ENCODE measurements at regions not wholly inside any gene's neighbourhood (a gene's known extent, or its start where the extent isn't known, plus 50 kb on each side); places are given as distances from the start of the nearest gene placed in this dataset.

DNA sequence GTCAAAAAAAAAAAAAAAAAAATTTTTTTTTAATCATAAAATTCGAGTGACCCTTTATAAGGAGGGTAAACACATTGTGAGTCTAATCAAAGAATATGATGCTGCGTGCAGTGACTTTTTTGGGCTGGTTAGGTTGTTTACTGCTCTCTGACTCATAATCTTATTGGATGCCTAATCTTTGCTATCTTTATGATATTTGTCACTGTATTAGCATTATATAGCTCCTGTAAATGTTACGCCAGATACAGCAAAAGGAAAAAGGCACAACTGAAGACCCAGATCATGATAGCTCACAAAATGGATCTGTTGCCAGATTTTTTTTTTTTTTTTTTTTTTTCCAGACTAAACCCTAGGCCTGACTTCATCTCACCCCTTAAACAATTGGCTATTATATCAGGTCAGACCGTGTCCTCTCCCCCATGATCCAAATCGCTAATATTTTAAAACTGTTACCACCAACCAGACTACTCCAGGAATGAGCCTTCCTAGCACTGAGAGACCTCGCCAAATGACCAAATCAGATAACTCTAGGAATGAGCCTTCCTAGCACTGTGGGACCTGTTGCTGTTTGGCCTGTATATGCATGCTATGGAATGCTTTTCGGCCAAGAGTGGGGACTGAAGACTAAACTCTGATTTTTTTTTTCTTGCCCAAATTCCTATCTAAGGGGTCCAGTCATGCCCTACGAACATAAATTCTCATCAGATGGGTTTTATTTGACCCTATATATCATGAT lies 131.7 kb upstream of the MYO10 start:
- POLR2A ChIA-PET: no interaction called here

DNA sequence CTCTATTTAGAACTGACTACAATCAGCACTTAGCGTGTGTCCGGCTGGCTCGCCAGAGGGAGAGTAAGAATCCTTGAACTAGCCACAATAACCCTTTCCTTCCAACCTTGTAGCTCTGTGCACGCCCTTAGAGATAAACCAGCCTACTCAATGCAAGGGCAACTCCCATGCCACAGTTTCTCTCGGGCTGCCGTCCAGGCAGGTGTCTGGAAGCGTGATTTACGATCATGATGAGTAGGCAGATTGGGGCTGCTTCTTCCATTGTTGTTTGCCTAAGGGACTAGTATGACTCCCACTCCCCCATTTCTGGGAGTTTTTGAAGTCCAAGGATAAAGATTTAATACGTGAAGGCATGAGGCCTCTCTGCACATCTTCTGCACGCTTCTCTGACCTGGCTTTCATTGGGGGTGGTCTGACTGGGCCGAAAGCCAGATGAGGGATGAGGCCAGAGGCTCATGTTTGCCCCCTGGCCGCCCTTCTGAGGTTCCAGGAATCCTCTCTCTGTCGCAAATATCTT lies 134.0 kb upstream of the MYO10 start:
- no peak for DNase-seq (ENCODE audit: extremely low spot score)
- POLR2A ChIA-PET: no interaction called here
- CTCF ChIA-PET: no interaction called here
- TF ChIP-seq, protein P1, sequence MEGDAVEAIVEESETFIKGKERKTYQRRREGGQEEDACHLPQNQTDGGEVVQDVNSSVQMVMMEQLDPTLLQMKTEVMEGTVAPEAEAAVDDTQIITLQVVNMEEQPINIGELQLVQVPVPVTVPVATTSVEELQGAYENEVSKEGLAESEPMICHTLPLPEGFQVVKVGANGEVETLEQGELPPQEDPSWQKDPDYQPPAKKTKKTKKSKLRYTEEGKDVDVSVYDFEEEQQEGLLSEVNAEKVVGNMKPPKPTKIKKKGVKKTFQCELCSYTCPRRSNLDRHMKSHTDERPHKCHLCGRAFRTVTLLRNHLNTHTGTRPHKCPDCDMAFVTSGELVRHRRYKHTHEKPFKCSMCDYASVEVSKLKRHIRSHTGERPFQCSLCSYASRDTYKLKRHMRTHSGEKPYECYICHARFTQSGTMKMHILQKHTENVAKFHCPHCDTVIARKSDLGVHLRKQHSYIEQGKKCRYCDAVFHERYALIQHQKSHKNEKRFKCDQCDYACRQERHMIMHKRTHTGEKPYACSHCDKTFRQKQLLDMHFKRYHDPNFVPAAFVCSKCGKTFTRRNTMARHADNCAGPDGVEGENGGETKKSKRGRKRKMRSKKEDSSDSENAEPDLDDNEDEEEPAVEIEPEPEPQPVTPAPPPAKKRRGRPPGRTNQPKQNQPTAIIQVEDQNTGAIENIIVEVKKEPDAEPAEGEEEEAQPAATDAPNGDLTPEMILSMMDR (IDR thresholded peaks at IDR 0.05; ENCODE audit: control extremely low read depth, extremely low read depth, low read depth, missing control alignments): no peak

More for the DNA sequence above, 131.7 kb upstream of the MYO10 start:
- CTCF ChIA-PET: no interaction called here
- TF ChIP-seq, protein P1 (IDR thresholded peaks at IDR 0.05; ENCODE audit: control extremely low read depth, extremely low read depth, low read depth, missing control alignments): no peak
- no peak for DNase-seq (ENCODE audit: extremely low spot score)

DNA sequence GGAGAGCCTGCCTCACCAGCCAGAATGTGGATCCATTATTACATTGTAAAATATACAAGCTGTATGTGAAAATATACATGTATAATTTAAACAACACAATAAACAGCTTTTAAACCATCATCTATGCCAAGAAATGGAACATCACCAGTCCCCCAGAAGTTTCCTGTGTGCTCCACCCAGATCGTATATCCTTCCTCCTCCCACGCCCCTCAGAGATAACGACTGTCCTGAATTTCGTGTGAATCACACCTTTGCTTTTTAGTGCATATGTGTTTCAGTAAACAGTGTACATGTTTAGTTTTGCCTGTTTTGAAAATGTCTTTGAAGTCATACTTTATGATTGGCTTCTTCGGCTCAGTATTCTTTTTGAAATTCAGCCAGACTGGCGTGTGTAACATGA lies 134.6 kb upstream of the MYO10 start:
- POLR2A ChIA-PET: no interaction called here
- TF ChIP-seq, protein P1 (IDR thresholded peaks at IDR 0.05; ENCODE audit: control extremely low read depth, extremely low read depth, low read depth, missing control alignments): no peak
- CTCF ChIA-PET: no interaction called here
- no peak for DNase-seq (ENCODE audit: extremely low spot score)

DNA sequence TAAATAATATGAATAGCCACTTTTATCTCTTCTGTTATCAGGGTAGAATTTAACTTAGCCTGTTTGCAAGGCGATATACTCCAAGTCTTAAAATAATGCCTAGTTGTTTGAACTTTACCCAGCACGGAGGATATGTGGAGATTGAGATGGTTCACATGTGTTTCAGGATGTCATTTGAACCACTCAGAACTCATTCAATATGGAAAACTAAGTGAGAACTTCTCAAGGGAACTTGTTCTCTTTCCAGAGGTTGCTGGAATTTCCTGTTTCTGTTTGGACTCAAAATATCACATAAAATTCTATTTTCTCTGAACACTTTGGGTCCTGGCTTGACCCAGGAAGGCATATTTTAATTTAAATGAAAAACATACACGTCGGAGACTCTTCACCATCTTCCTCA lies 139.1 kb upstream of the MYO10 start:
- POLR2A ChIA-PET: no interaction called here
- CTCF ChIA-PET: no interaction called here
- no peak for DNase-seq (ENCODE audit: extremely low spot score)
- TF ChIP-seq, protein P1 (IDR thresholded peaks at IDR 0.05; ENCODE audit: control extremely low read depth, extremely low read depth, low read depth, missing control alignments): no peak

DNA sequence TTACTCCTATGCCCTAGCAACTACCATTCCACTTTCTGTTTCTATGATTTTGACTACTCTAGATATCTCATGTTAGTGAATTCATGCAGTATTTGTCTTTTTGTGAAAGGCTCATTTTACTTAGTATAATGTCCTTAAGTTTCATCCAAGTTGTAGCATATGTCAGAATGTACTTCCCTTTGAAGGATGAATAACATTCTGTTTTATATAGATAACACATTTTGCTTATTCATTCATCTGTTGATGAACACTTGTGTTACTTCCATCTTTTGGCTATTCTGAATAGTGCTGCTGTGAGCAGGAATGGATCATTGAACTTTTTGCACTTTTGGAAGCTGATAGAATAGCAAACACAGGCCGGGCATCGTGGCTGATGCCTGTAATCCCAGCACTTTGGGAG lies 140.2 kb upstream of the MYO10 start:
- POLR2A ChIA-PET: no interaction called here
- TF ChIP-seq, protein P1 (IDR thresholded peaks at IDR 0.05; ENCODE audit: control extremely low read depth, extremely low read depth, low read depth, missing control alignments): no peak
- CTCF ChIA-PET: no interaction called here
- DNase-seq (ENCODE audit: extremely low spot score): no peak

DNA sequence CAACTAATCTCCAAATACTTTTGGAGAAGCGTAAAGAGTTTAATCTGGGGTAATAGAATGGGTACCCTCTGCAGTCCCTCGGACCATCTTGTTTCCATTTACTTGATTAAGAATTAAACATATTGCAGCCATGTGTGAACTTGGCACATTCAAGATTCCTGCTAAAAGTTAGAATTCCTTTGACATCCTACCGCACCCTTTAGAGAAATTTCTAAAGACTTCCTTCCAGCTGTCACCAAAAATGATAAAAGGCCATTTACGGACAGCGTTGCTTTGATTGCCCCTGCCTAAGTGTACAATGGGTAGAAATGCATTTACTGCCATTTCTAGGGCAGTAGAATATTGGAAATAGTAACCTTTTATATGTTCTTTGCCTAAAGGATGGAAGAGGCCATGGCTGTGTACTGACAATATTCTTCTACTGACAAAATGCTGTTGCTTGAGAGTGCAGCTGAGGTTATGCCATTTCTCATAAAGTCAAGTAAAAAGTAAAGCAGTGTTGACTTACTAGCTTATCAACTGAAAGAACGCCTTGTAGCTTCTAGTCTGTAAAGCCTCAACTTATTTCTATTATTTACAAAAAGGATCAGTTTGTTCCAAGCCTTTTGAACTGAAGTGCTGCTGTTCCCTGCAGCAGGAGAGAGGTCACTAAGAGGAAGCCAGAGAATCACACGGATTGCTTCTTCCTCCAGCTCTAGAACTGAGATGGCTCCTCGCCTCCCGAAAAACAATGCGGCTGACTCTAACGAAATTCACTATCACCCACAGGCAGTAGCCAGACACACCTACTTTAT lies 139.8 kb upstream of the BASP1 start:
- DNase-seq (ENCODE audit: extremely low spot score): no peak
- POLR2A ChIA-PET: no interaction called here
- CTCF ChIA-PET: no interaction called here
- TF ChIP-seq, protein P1 (IDR thresholded peaks at IDR 0.05; ENCODE audit: control extremely low read depth, extremely low read depth, low read depth, missing control alignments): no peak

All from GM10248 (cell line).